CD4-positive, alpha-beta T cell (primary cell): ENCODE measurements at regions not wholly inside any gene's neighbourhood (a gene's known extent, or its start where the extent isn't known, plus 50 kb on each side); places are given as distances from the start of the nearest gene placed in this dataset.

Experiments used
- ATAC-seq: fragments of 200-7000 bp; cut with Tn5 transposase; one replicate; pipeline ENCODE4 v1.10.0; 2022; ENCODE audit warnings: mild to moderate bottlenecking; ENCODE audit not compliant: poor library complexity
- CTCF ChIA-PET: fragments of 350-600 bp; sonication (Branson Sonifier 250); formaldehyde crosslinking; loops from one replicate; lab custom pipeline; 2021; ENCODE audit warnings: antibody characterized with exemption, inconsistent platforms; lab: Charles Lee
- POLR2A ChIA-PET: fragments of 350-600 bp; sonication (Branson Sonifier 250); formaldehyde crosslinking; loops from one replicate; lab custom pipeline; 2021; ENCODE audit warnings: antibody characterized with exemption, inconsistent platforms; lab: Charles Lee
- DNase-seq, 14 experiments: peaks; one replicate each; pipeline ENCODE4 v3.0.0-alpha.2; 2013 to 2020; ENCODE audit warnings: mixed read lengths in 2 of 14
- H3K27ac ChIP-seq, 2 donors: one replicate each; pipeline versions ENCODE4 v1.5.1 to v1.7.0; 2013; ENCODE audit warnings: low read length in 2 of 2, low read depth in 1 of 2, mild to moderate bottlenecking in 1 of 2
- H3K27me3 ChIP-seq, 2 experiments: 1 replicate in 1 of 2; 2 replicates in 1 of 2; pipeline versions ENCODE4 v1.6.1 to v1.7.0; 2013; ENCODE audit warnings: low read length in 2 of 2, control low read depth in 1 of 2, mild to moderate bottlenecking in 1 of 2, moderate library complexity in 1 of 2; ENCODE audit not compliant: insufficient read depth in 2 of 2, control insufficient read depth in 1 of 2
- H3K36me3 ChIP-seq: one replicate; pipeline ENCODE4 v1.6.1; 2013; ENCODE audit warnings: low read length, control low read depth; ENCODE audit not compliant: insufficient read depth
- H3K4me1 ChIP-seq: one replicate; pipeline ENCODE4 v1.6.1; 2013; ENCODE audit warnings: low read length, control low read depth; ENCODE audit not compliant: insufficient read depth
- H3K4me3 ChIP-seq: one replicate; pipeline ENCODE4 v1.5.1; 2013; ENCODE audit warnings: mild to moderate bottlenecking, low read length, moderate library complexity
- H3K9me3 ChIP-seq, 2 experiments: 1 replicate in 1 of 2; 2 replicates in 1 of 2; pipeline versions ENCODE4 v1.6.1 to v1.7.0; 2013; ENCODE audit warnings: low read length in 2 of 2, mild to moderate bottlenecking in 2 of 2, control low read depth in 1 of 2, moderate library complexity in 1 of 2; ENCODE audit not compliant: control insufficient read depth in 1 of 2, insufficient read depth in 1 of 2
- H3K27ac Mint-ChIP-seq: one replicate; pipeline ENCODE4 v1.8.0; 2020; ENCODE audit warnings: mixed read lengths
- H3K27me3 Mint-ChIP-seq: one replicate; pipeline ENCODE4 v1.8.0; 2021; ENCODE audit warnings: mixed read lengths
- H3K36me3 Mint-ChIP-seq: one replicate; pipeline ENCODE4 v1.8.0; 2021; ENCODE audit warnings: low read depth, mixed read lengths
- H3K4me1 Mint-ChIP-seq: one replicate; pipeline ENCODE4 v1.8.0; 2021; ENCODE audit warnings: low read depth, mixed read lengths
- H3K4me3 Mint-ChIP-seq: one replicate; pipeline ENCODE4 v1.8.0; 2020; ENCODE audit warnings: mild to moderate bottlenecking, mixed read lengths
- H3K9me3 Mint-ChIP-seq: one replicate; pipeline ENCODE4 v1.8.0; 2020; ENCODE audit warnings: mixed read lengths
- CTCF ChIP-seq: fragments of 200-600 bp; IDR thresholded peaks from one replicate; pipeline ENCODE4 v1.8.0; 2022; ENCODE audit warnings: antibody characterized with exemption, mild to moderate bottlenecking
- intact Hi-C, 2 experiments: fragments of 100-400 bp; cut with DNase I in 1 of 2; cut with micrococcal nuclease in 1 of 2; formaldehyde crosslinking; loops; one replicate each; pipeline versions ENCODE4 v1.15.1 to v1.9.0; 2023 to 2025; cut with DNase I, micrococcal nuclease

GRCh38 chr2:14759082-14759481, 126.6 kb downstream of the LRATD1 start:
- no peaks in the 10 kb centered on the region for H3K9me3 Mint-ChIP-seq
- Histone ChIP-seq H3K4me1 (no peaks in the 10 kb centered on the region), H3K4me3 (no peak overlapping the region), H3K9me3 (peaks cover 0 to 10% of the 10 kb centered on the region in 2 experiments), H3K36me3 (no peaks in the 10 kb centered on the region), H3K27ac (no peak overlapping the region), H3K27me3 (no peaks in the 10 kb centered on the region)
- CTCF ChIA-PET: no interaction called here
- POLR2A ChIA-PET: no interaction called here
- no peak overlapping the region for H3K4me3 Mint-ChIP-seq
- intact Hi-C loops: no loop called here
- no peaks in the 10 kb centered on the region for H3K36me3 Mint-ChIP-seq
- no peak for TF ChIP-seq CTCF
- ATAC-seq: no peak
- H3K4me1 Mint-ChIP-seq: no peaks in the 10 kb centered on the region
- DNase-seq: no peak
- no peak overlapping the region for H3K27ac Mint-ChIP-seq
- H3K27me3 Mint-ChIP-seq: no peaks in the 10 kb centered on the region

- no peak overlapping the region for H3K4me3 ChIP-seq
- H3K4me1 ChIP-seq: no peaks in the 10 kb centered on the region
- CTCF ChIA-PET: no interaction called here
- POLR2A ChIA-PET: no interaction called here
- TF ChIP-seq CTCF: no peak
- intact Hi-C loops: no loop called here
- H3K27ac ChIP-seq: no peak overlapping the region
- ATAC-seq: no peak
- peaks cover 0 to 10% of the 10 kb centered on the region in 2 experiments for H3K9me3 ChIP-seq
- H3K27me3 ChIP-seq: no peaks in the 10 kb centered on the region
- Mint-ChIP-seq H3K4me1 (no peaks in the 10 kb centered on the region), H3K4me3 (no peak overlapping the region), H3K27ac (no peak overlapping the region), H3K9me3 (no peaks in the 10 kb centered on the region), H3K27me3 (no peaks in the 10 kb centered on the region), H3K36me3 (no peaks in the 10 kb centered on the region)
- H3K36me3 ChIP-seq: no peaks in the 10 kb centered on the region
- no peak for DNase-seq
Measured at GRCh38 chr2:14760169-14760568, 127.7 kb downstream of the LRATD1 start.

GRCh38 chr2:14761118-14761517, 128.6 kb downstream of the LRATD1 start:
- Mint-ChIP-seq H3K27me3 (no peaks in the 10 kb centered on the region), H3K27ac (no peak overlapping the region), H3K36me3 (no peaks in the 10 kb centered on the region), H3K4me1 (no peaks in the 10 kb centered on the region), H3K9me3 (no peaks in the 10 kb centered on the region), H3K4me3 (no peak overlapping the region)
- H3K27me3 ChIP-seq: no peaks in the 10 kb centered on the region
- ATAC-seq (no peak), DNase-seq (no peak)
- H3K9me3 ChIP-seq: peaks cover 0 to 10% of the 10 kb centered on the region in 2 experiments
- no peak for TF ChIP-seq CTCF
- H3K4me3 ChIP-seq: no peak overlapping the region
- CTCF ChIA-PET: no interaction called here
- H3K27ac ChIP-seq: no peak overlapping the region
- intact Hi-C loops: no loop called here
- no peaks in the 10 kb centered on the region for H3K4me1 ChIP-seq
- POLR2A ChIA-PET: no interaction called here
- H3K36me3 ChIP-seq: no peaks in the 10 kb centered on the region
